ENCODE measurements at regions not wholly inside any gene's neighbourhood (a gene's known extent, or its start where the extent isn't known, plus 50 kb on each side); places are given as distances from the start of the nearest gene placed in this dataset.

DNA sequence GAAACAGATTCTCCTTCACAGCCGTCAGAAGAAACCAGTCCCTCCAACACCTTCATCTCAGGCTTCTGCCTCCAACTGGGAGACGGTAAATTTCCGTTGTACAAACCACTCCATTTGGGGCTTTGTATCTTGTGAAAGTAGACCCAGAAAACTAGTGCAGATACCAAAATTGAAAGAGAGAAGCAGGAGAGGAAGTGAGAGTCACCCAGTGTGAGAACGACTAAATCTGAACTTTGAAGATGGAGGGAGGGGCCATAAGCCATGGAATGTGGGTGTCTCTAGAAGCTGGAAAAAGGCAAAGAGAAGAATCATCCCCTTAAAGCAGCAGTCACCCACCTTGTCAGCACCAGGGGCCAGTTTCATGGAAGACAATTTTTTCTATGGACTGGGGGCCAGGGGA lies 88.3 kb upstream of the LRATD1 start:
- no peak for TF ChIP-seq YY1 (IDR thresholded peaks at IDR 0.05; ENCODE audit: low read depth)
- no peak for TF ChIP-seq NFIC (IDR thresholded peaks at IDR 0.05)
- TF ChIP-seq, protein P1, sequence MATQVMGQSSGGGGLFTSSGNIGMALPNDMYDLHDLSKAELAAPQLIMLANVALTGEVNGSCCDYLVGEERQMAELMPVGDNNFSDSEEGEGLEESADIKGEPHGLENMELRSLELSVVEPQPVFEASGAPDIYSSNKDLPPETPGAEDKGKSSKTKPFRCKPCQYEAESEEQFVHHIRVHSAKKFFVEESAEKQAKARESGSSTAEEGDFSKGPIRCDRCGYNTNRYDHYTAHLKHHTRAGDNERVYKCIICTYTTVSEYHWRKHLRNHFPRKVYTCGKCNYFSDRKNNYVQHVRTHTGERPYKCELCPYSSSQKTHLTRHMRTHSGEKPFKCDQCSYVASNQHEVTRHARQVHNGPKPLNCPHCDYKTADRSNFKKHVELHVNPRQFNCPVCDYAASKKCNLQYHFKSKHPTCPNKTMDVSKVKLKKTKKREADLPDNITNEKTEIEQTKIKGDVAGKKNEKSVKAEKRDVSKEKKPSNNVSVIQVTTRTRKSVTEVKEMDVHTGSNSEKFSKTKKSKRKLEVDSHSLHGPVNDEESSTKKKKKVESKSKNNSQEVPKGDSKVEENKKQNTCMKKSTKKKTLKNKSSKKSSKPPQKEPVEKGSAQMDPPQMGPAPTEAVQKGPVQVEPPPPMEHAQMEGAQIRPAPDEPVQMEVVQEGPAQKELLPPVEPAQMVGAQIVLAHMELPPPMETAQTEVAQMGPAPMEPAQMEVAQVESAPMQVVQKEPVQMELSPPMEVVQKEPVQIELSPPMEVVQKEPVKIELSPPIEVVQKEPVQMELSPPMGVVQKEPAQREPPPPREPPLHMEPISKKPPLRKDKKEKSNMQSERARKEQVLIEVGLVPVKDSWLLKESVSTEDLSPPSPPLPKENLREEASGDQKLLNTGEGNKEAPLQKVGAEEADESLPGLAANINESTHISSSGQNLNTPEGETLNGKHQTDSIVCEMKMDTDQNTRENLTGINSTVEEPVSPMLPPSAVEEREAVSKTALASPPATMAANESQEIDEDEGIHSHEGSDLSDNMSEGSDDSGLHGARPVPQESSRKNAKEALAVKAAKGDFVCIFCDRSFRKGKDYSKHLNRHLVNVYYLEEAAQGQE (IDR thresholded peaks at IDR 0.05; ENCODE audit: low read depth) = no peak
- no peak for TF ChIP-seq TEAD4 (IDR thresholded peaks at IDR 0.05)
- no peak for TF ChIP-seq RAD21 (IDR thresholded peaks at IDR 0.05; ENCODE audit: low read depth)
- TF ChIP-seq EP300 (IDR thresholded peaks at IDR 0.05; ENCODE audit: borderline replicate concordance) = no peak
- TF ChIP-seq CREB1 (IDR thresholded peaks at IDR 0.05; ENCODE audit: low read depth) = no peak

Data from Ishikawa (cell line).